ENCODE measurements at regions not wholly inside any gene's neighbourhood (a gene's known extent, or its start where the extent isn't known, plus 50 kb on each side); places are given as distances from the start of the nearest gene placed in this dataset.

GRCh38 chr18:45482286-45482685 is 133.0 kb upstream of the SLC14A2 start:
- Mint-ChIP-seq H3K36me3 (no peaks in the 10 kb centered on the region), H3K4me3 (no peak overlapping the region), H3K27me3 (no peaks in the 10 kb centered on the region), H3K27ac (no peak overlapping the region), H3K9me3 (peaks cover 4% of the 10 kb centered on the region), H3K4me1 (ENCODE audit: unreplicated experiment) (peaks cover 9% of the 10 kb centered on the region)
- TF ChIP-seq, protein P1, sequence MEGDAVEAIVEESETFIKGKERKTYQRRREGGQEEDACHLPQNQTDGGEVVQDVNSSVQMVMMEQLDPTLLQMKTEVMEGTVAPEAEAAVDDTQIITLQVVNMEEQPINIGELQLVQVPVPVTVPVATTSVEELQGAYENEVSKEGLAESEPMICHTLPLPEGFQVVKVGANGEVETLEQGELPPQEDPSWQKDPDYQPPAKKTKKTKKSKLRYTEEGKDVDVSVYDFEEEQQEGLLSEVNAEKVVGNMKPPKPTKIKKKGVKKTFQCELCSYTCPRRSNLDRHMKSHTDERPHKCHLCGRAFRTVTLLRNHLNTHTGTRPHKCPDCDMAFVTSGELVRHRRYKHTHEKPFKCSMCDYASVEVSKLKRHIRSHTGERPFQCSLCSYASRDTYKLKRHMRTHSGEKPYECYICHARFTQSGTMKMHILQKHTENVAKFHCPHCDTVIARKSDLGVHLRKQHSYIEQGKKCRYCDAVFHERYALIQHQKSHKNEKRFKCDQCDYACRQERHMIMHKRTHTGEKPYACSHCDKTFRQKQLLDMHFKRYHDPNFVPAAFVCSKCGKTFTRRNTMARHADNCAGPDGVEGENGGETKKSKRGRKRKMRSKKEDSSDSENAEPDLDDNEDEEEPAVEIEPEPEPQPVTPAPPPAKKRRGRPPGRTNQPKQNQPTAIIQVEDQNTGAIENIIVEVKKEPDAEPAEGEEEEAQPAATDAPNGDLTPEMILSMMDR (conservative IDR thresholded peaks at IDR 0.05): no peak
- no peak for DNase-seq (ENCODE audit: extremely low spot score, unreplicated experiment)

DNA sequence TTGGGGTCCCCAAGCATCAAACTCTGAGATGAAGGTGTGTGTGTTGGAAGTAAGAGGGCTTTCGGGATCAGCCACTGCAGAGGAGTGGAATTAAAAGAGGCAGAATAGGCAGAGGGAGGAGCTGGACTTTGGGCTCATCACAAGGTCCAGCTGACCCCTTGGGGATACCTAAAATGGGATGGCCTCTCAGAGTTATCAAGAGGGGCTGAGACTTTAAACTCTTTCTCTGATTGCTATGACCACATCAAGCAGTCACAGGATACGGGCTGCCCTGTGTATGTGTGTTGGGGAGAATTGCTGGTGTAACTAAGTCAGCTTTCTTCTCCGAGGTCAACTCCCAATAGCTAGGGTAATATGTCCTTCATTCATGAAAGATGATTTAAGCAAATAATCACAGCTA is 127.7 kb upstream of the SLC14A2 start:
- no peak overlapping the region for H3K27ac Mint-ChIP-seq
- no peaks in the 10 kb centered on the region for H3K9me3 Mint-ChIP-seq
- TF ChIP-seq, protein P1 (conservative IDR thresholded peaks at IDR 0.05): no peak
- no peaks in the 10 kb centered on the region for H3K27me3 Mint-ChIP-seq
- H3K36me3 Mint-ChIP-seq: no peaks in the 10 kb centered on the region
- no peak overlapping the region for H3K4me3 Mint-ChIP-seq
- H3K4me1 Mint-ChIP-seq (ENCODE audit: unreplicated experiment): peaks cover under 1% of the 10 kb centered on the region
- DNase-seq (ENCODE audit: extremely low spot score, unreplicated experiment): no peak

DNA sequence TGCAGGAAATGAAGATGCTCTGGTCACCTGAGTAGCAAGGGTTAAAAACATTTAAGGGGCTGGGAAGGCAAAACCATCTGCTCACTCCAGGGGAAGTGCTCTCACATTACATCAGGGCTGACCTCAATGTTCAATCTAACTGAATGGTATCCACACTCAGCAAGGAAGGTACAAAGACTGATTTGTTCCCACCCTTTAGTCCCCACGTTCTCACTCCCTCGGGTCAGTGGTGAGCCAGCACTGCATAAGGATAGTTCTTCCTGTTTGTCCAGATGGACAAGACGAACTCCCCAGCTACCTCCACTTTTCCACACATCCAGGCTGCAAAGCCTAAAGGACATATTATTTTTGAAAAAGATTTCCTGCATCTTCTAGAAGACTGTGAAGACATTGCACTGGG is 126.6 kb upstream of the SLC14A2 start:
- H3K27ac Mint-ChIP-seq: no peak overlapping the region
- no peaks in the 10 kb centered on the region for H3K9me3 Mint-ChIP-seq
- H3K4me1 Mint-ChIP-seq (ENCODE audit: unreplicated experiment): no peaks in the 10 kb centered on the region
- no peak overlapping the region for H3K4me3 Mint-ChIP-seq
- no peaks in the 10 kb centered on the region for H3K27me3 Mint-ChIP-seq
- TF ChIP-seq, protein P1 (conservative IDR thresholded peaks at IDR 0.05): no peak
- no peaks in the 10 kb centered on the region for H3K36me3 Mint-ChIP-seq
- DNase-seq (ENCODE audit: extremely low spot score, unreplicated experiment): no peak

GRCh38 chr18:45493830-45494229 is 121.4 kb upstream of the SLC14A2 start:
- H3K9me3 Mint-ChIP-seq: no peaks in the 10 kb centered on the region
- TF ChIP-seq, protein P1 (conservative IDR thresholded peaks at IDR 0.05): no peak
- no peak overlapping the region for H3K27ac Mint-ChIP-seq
- peaks cover 5% of the 10 kb centered on the region for H3K27me3 Mint-ChIP-seq
- peaks cover 7% of the 10 kb centered on the region for H3K4me1 Mint-ChIP-seq (ENCODE audit: unreplicated experiment)
- no peak for DNase-seq (ENCODE audit: extremely low spot score, unreplicated experiment)
- H3K36me3 Mint-ChIP-seq: no peaks in the 10 kb centered on the region
- no peak overlapping the region for H3K4me3 Mint-ChIP-seq

GRCh38 chr18:45494811-45495210 is 120.5 kb upstream of the SLC14A2 start:
- no peaks in the 10 kb centered on the region for H3K9me3 Mint-ChIP-seq
- H3K4me1 Mint-ChIP-seq (ENCODE audit: unreplicated experiment): peaks cover 7% of the 10 kb centered on the region
- peaks cover 10% of the 10 kb centered on the region for H3K27me3 Mint-ChIP-seq
- no peak overlapping the region for H3K27ac Mint-ChIP-seq
- DNase-seq (ENCODE audit: extremely low spot score, unreplicated experiment): no peak
- no peak overlapping the region for H3K4me3 Mint-ChIP-seq
- no peaks in the 10 kb centered on the region for H3K36me3 Mint-ChIP-seq
- TF ChIP-seq, protein P1 (conservative IDR thresholded peaks at IDR 0.05): no peak

- Mint-ChIP-seq H3K9me3 (no peaks in the 10 kb centered on the region), H3K27me3 (peaks cover 10% of the 10 kb centered on the region), H3K36me3 (no peaks in the 10 kb centered on the region), H3K4me3 (no peak overlapping the region), H3K27ac (no peak overlapping the region), H3K4me1 (ENCODE audit: unreplicated experiment) (peaks cover 7% of the 10 kb centered on the region)
- no peak for DNase-seq (ENCODE audit: extremely low spot score, unreplicated experiment)
- TF ChIP-seq, protein P1 (conservative IDR thresholded peaks at IDR 0.05): no peak
Observed at GRCh38 chr18:45496741-45497140, 118.5 kb upstream of the SLC14A2 start.
